Activated naive CD4-positive, alpha-beta T cell (primary cell): ENCODE measurements at regions not wholly inside any gene's neighbourhood (a gene's known extent, or its start where the extent isn't known, plus 50 kb on each side); places are given as distances from the start of the nearest gene placed in this dataset.
"Not testable (repeated sequence)": the region's sequence is repeated elsewhere in the genome, so short reads cannot be mapped to it uniquely, and the experiment has no call there.

ENCODE experiments used
- DNase-seq, 4 experiments: peaks; one replicate each; lab custom pipeline; 2025; lab: John Stamatoyannopoulos, UW

DNA sequence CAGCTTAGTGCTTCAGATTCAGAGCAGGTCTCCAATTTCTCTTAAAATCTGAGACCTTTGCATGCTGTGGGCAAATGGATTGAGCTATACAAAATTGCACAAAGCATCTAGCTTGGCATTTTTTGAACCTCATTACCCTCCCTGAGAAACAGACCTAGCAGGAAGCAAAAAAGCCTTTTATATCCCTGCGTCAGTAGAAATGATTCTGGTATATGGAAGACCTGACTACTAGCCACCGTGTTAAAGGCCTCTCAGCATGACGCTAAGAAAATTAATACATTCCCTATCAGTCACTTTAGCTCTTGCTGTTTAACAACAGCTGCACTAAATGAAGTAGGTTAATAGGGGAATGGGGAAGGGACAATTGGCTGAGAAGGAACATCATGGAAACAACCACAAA lies 110.7 kb upstream of the SMLR1 start:
- no peak for DNase-seq

DNA sequence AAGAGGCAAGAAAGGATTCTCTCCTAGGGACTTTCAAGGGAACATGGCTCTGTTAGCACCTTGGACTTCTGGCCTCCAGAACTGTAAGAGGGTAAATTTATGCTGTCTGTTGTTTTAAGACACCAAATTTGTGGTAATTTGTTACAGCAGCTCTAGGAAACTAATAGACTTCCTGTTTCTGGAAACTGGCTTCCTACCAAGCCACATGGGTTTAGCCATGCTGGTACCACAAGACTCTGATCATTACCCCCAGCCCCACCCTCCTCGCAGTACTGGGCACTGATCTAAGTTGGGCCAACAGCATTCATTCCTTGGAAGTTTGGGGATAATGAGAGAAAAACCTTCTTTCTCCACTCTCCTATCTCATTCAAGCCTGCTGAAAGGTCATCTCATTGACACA lies 109.5 kb upstream of the SMLR1 start:
- DNase-seq = no peak

DNA sequence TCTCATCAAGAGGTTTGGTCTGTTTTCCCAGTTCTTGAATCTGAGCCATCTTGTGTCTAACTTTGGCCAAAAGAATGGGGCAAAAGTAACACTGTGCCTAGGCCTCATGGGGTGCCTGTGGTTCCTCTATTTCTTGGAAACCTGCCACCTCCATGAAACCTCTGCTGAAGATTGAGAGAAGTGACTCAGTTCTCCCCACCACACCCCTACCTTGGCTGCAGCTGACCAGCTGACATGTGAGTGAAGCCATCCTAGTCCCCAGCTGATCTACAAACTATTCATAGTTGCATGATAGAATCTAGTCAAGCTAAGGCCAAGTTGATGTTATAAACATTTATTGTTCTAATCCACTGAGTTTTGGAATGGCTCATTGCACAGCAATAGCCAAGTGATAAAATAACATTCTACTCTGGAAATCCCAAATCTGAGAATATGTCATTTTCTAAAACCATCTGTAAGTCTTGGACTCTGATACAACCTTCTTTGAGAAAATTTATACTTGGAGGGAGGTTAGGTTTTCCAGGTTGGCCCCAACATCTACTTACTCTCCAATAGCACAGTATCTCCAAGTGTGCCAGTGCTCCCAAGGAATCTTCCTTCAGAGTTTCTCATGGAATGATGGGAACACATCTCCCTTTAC lies 107.0 kb upstream of the SMLR1 start:
- no peak for DNase-seq

DNA sequence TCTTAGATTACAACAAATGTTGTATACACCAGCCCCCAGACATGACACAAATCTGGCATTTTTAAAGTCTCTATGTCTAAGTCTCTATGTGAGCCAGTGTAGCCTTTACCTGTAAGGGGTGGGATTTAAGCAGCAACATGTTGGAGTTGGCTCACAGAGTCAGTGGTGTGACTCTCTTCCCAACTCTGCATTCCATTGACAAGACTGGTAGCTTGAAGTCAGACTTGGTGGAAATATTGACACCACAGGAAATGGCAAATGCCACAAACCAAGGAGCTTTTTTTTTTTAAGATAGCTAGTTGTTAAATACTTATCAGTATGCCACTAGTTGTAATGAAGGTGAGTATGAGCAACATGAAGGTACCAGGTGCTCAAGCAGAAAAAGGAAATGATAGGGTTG lies 103.1 kb upstream of the SMLR1 start:
- DNase-seq = no peak

DNA sequence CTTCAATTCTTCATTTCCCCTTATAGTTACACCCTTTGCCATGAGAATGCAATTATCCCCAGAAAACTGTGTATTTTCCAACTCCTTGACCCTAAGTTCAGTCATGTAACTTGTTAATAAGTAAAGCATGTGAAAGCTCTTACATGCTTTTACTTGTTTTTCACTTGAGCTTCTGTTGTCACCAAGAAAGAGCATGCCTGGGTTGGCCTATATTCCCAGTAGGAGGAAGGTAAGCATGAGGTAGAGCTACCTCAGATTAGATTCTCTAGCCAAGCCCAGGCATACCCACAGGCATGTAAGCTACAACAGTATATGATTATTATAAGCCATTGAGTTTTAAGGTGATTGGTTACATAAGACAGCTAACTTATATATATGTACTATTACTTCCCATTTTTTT lies 101.7 kb upstream of the SMLR1 start:
- no peak for DNase-seq

GRCh38 chr6:130728064-130728463 lies 99.1 kb upstream of the SMLR1 start:
- not testable (repeated sequence) for DNase-seq

DNA sequence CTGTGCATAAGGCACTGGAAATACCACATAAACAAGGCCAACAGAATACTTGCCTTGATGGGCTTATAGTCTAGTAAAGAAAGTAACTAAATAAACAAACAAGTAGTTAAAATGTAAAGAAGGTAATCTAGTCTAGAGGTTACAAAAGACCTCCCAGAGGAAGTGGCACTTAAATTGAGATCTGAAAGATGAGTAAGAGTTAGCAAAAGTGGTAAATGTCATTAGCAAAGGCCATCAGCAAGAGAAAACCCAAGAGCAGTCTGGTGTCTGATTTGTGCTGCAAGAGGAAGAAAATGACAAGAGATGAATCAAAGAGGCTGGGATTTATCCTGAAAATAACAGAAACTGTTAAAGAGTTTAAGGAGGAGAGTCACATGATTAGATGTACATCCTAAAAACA lies 96.6 kb upstream of the SMLR1 start:
- DNase-seq = no peak

DNA sequence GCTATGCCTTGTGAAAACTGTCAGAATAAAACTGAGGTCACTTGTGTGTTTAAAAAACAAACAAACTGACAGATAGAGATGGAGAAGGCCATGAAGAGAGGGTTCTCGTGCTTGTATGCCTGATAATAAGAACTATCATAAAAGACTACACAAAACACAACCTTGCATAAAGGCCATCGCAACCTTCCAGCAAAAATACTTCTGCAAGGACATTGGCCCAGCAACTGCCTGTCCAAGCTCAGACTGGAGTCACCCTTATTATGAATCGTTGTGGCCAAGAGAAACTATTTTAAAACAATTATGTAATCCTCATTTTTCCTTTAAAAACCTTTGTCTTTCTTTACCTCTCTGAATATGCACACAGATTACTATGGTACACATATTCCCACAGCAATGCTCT lies 93.0 kb upstream of the SMLR1 start:
- DNase-seq = no peak

DNA sequence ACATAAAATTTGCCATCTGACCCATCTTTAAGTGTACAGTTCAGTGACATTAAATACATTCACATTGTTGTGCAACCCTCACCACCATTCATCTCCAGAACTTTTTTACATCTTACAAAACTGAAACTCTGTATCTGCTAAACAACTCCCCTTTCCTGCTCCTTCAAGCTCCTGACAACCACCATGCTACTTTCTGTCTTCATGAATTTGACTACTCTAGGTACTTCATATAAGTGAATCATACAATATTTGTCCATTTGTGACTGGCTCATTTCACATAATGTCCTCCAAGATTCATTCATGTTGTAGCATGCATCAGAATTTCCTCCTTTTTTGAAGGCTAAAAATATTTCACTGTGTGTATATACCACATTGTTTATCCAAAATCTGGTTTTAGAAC lies 86.9 kb upstream of the SMLR1 start:
- DNase-seq = no peak

- no peak for DNase-seq
Observed at GRCh38 chr6:130742131-130742681, 85.0 kb upstream of the SMLR1 start.

GRCh38 chr6:130743175-130743574 lies 84.0 kb upstream of the SMLR1 start:
- DNase-seq = no peak

DNA sequence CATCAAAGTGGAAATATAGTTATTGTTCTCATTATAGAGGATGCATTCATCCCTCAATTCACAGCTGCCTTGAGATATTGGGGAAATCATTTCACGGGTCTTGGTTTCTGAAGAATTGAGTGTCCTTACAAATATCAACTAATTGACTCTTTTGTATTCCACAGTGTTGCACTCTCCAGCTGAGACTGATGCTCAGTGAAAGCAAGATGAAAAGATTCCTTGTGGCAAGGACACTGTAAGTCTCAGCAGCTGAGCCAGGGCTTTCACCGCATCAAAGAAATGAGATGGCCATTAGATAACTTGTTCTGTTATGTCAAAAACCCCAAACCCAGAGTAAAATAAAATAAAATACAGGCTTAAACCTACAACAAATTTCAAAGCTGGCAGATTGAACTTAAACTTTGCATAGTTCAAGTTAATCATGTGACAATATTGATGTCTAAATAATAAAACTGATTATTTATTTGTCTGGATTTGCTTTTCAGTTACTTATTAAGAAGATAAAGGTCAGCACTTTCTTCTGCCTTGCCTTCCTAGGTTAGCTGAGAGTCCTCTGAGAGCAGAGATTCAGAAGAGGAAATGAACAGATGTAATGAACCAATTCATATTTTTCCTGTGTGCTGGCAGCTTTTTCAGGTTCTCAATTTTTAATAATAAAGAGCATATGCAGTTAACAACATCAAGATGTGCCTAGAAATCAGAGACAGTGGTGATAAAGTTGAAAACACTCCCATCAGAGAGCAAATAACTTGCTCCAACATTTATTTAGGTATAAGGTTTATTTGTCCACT lies 82.4 kb upstream of the SMLR1 start:
- no peak for DNase-seq

DNA sequence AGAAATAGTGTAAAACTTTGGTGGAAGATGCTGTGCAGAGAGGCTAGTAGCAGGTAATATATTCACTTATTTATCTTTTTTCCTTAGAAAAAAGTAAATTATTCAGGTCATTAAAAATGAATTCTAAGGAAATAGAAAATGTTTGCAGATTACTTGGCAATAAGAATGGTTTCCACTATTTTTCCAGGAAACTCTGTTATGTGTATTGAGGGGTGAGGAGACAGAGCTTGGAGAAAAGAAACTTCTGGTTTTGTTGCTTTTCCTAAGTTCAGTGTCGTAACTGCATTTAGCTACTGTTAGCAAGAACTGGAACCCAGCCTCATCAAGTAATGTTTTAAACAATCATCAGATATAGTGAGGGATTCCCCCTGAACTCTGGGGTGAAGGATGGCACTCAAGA lies 79.2 kb upstream of the SMLR1 start:
- DNase-seq = no peak

DNA sequence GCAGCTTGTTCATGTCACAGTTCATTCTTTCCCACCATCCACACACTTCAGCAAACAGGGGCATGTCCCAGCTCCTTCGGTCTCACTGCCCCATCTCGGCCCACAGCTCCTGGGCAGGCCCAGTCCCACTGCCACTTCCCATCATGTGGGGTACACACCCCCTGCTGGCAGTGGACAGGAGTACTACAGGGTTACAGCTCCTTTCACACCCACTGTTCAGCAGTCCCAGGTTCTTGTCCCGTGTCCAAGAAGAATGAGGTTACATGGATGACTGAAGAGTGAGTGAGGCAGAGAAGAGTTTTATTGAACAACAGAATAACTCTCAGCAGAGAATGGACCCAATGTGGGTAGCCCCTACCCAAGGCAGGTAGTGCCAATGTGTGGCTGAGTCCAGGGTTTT lies 77.8 kb upstream of the SMLR1 start:
- no peak for DNase-seq

DNA sequence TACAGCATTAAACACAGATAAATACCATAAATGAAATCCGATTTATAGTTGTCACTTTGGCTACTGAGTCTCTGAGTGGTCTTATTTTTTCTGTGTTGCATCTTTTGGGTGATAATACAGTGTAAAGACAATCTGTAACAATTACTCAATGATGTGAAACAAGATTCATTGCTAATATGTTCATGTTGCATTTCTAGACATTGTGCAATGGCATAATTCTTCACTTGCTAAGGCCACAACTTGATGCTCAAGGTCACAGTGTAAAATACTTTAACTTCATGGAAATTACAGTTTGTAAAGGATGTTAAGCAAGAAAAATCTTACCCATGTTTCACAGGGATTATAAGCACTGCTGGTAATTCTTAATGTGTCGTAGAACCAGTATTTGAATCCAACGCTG lies 74.9 kb upstream of the SMLR1 start:
- DNase-seq = no peak

DNA sequence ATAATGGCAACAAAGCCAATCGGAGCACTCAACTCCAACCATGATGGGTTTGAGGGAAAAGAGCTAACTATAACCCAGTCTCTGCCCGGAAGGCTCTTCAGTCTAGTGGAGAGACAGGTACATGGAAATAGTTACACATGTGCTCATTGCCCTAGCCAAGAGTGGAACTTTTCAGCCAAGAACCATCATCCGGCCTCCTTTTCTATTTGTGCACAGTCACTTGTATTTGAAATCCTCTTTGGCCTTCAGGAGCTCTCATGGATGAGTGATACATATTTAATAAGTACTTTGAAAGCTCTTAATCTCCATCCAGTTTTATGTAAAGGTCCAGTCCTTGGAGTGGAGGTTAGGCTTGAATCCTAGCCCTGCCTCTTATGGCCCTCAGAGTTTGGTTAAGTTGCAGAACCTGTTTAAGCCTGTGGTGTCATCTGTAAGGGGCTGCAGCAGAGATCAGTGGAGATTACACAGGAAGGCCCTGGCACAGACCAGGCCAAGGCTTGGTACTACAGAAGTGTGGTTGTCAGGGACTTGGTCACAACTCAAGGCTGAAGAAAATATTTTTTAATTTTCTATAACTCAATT lies 72.3 kb upstream of the SMLR1 start:
- no peak for DNase-seq

DNA sequence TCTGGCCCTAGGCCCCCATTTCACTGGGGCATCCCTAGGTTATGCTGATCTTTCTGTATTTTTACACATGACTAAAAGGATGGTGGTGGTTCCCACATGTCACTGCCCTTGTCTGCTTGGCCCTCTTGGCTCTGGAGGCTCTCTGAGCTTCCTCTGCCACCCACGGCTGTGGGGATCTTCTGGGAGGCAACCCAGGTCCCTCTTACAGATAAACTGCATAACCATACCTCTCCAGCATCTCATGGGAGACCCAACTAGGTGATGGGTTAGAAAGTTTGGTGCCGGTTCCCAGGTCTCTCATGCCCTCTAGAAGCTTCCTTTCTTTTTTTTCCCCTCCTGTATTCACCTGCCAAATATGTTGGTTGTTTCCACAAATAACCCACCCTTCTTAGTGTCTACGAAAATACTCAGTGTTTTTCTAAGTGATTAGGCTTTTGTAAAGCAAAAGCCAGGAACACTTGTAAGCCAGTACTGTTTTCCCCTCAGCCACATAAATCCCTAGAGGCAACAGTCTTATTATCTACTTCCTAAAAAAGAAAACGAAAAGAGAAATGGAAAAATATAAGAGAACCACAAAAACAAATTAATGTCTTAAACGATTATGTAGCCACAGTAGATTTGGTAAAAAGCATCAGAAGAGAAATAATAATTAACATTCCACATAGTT lies 71.7 kb upstream of the SMLR1 start:
- no peak for DNase-seq

GRCh38 chr6:130756824-130757223 lies 70.4 kb upstream of the SMLR1 start:
- DNase-seq = no peak

GRCh38 chr6:130758813-130759212 lies 68.4 kb upstream of the SMLR1 start:
- DNase-seq = no peak

DNA sequence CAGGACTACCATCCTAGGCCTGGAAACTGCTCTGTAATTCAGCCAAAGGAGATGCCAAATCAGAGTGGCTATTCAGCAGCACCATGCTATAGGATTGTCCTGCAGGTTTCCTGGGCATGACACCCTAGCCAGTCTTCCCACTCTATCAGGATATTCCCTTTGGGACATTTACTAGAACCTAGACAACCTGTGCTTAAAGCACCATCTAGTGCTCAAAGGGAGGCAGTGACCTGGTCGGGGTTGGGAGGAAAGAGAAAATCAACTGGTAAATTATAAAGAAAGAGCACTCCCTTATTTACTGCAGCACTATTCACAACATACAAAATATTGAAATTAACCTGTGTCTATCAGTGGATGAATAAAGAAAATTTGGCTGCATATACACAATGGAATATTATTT lies 67.2 kb upstream of the SMLR1 start:
- no peak for DNase-seq

DNA sequence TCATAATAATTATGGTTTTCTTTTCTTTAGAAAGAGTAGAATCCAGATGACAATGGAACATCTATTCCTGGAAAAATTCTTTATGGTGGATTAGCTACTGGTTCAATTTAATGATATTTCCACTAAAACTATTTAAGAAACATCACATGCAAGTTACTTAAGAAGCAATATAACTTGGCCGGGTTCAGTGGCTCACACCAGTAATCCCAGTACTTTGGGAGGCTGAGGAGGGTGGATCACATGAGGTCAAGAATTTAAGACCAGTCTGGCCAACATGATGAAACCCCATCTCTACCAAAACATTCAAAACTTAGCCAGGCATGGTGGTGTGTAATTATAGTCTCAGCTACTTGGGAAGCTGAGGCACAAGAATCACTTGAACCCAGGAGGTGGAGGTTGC lies 65.9 kb upstream of the SMLR1 start:
- DNase-seq = no peak

DNA sequence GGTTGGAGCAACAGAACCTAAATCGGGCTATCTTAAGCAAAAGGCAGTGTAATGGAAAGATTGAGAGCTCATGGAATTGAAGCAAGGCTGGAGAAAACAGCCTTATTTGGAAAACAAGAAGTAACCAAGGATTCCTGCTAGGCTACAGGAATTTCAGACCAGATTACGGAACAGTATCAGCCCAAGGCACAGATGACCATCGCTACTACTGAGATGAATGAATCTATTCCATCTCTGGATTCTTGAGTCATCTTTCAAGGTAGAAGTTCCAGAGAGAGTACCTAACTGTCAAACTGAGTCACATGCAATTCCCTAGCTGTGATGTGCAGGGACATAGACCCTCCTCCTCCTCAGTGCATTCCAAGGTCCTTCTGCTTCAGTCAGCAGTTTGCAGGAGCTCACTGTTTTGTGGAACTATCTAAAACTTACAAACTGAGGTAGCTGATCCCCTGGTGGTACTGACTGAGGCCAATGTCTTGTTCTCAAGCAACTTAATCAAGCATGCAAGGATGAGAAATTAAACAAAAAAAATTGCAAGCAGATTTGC lies 62.0 kb upstream of the SMLR1 start:
- DNase-seq = no peak
